Fibroblast of lung (primary cell): ENCODE measurements at regions not wholly inside any gene's neighbourhood (a gene's known extent, or its start where the extent isn't known, plus 50 kb on each side); places are given as distances from the start of the nearest gene placed in this dataset.

Source experiments
- DNase-seq, 2 donors: peaks; one replicate each; pipeline versions ENCODE4 v3.0.0 to v3.0.0-alpha.2; 2010; ENCODE audit warnings: low read depth in 2 of 2
- H2AFZ ChIP-seq: 2 replicates; pipeline ENCODE4 v1.5.1; 2012; ENCODE audit warnings: low read length, control low read depth, inconsistent platforms
- H3K27ac ChIP-seq: 2 replicates; pipeline ENCODE4 v1.5.1; 2011; ENCODE audit warnings: low read length, control low read depth; ENCODE audit not compliant: insufficient read depth
- H3K27me3 ChIP-seq: 2 replicates; pipeline ENCODE4 v1.5.1; 2011; ENCODE audit warnings: mild to moderate bottlenecking, low read length; ENCODE audit not compliant: control insufficient read depth, insufficient read depth
- H3K36me3 ChIP-seq: 2 replicates; pipeline ENCODE4 v1.5.1; 2011; ENCODE audit warnings: low read length; ENCODE audit not compliant: control insufficient read depth, insufficient read depth
- H3K4me1 ChIP-seq: 2 replicates; pipeline ENCODE4 v1.5.1; 2011; ENCODE audit warnings: low read length; ENCODE audit not compliant: control insufficient read depth, insufficient read depth; ENCODE audit errors: extremely low read depth
- H3K4me2 ChIP-seq: 2 replicates; pipeline ENCODE4 v1.5.1; 2011; ENCODE audit warnings: low read length, control low read depth; ENCODE audit not compliant: insufficient read depth; ENCODE audit errors: extremely low read depth
- H3K4me3 ChIP-seq, 4 experiments: fragments of 200-600 bp in 1 of 4; sonication (generic) in 1 of 4; replicated peaks in 1 of 4; 2 replicates each; pipeline ENCODE4 v1.5.1; 2011 to 2016; ENCODE audit warnings: low read length in 4 of 4, low read depth in 3 of 4, mild to moderate bottlenecking in 3 of 4, control low read depth in 2 of 4, inconsistent platforms in 1 of 4, mixed read lengths in 1 of 4; ENCODE audit not compliant: insufficient read depth in 1 of 4; ENCODE audit errors: control extremely low read depth in 1 of 4
- H3K79me2 ChIP-seq: 2 replicates; pipeline ENCODE4 v1.5.1; 2012; ENCODE audit warnings: mild to moderate bottlenecking, low read length, inconsistent platforms; ENCODE audit not compliant: control insufficient read depth, insufficient read depth
- H3K9ac ChIP-seq: 2 replicates; pipeline ENCODE4 v1.5.1; 2011; ENCODE audit warnings: mild to moderate bottlenecking, low read length, control low read depth; ENCODE audit not compliant: insufficient read depth
- H3K9me3 ChIP-seq: 2 replicates; pipeline ENCODE4 v1.5.1; 2012; ENCODE audit warnings: low read depth, low read length; ENCODE audit not compliant: control insufficient read depth, insufficient read depth
- H4K20me1 ChIP-seq: 2 replicates; pipeline ENCODE4 v1.5.1; 2011; ENCODE audit warnings: low read length; ENCODE audit not compliant: control insufficient read depth, insufficient read depth; ENCODE audit errors: extremely low read depth
- EZH2 ChIP-seq: IDR thresholded peaks from 2 replicates; pipeline ENCODE4 v1.5.1; 2012; ENCODE audit warnings: low read length, control low read depth, mild to moderate bottlenecking; ENCODE audit errors: missing control alignments
- TF ChIP-seq, protein P1 (sequence below), 2 donors: IDR thresholded peaks in 1 of 2; conservative IDR thresholded peaks in 1 of 2; 1 replicate in 1 of 2; 2 replicates in 1 of 2; pipeline ENCODE4 v1.5.1; 2011 to 2012; ENCODE audit warnings: low read length in 2 of 2, control low read depth in 1 of 2, inconsistent platforms in 1 of 2, low read depth in 1 of 2, mild to moderate bottlenecking in 1 of 2

DNA sequence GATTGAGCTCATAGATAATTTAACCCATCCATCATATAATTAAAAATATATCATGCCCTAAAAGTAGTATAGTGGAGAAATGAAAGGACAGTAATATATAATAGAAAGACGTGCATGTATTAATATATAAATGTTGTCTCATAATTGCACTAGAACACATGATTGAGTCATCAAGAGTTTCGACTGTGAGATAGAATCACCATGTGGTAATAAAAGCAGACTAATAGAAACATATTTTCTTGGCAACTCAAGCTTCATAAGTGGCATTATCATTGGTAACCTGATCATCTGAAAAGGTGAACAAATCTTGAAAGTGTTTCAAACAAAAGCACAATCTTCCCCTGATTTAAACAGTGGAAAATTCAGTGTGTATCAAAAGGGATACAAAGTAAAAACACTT is 188.8 kb downstream of the CYRIA start:
- H3K9me3 ChIP-seq: no peaks in the 10 kb centered on the region
- no peak overlapping the region for H3K4me2 ChIP-seq
- H4K20me1 ChIP-seq: no peaks in the 10 kb centered on the region
- no peaks in the 10 kb centered on the region for H3K4me1 ChIP-seq
- H3K4me3 ChIP-seq: no peak overlapping the region
- DNase-seq: no peak
- H3K27me3 ChIP-seq: no peaks in the 10 kb centered on the region
- no peak overlapping the region for H3K27ac ChIP-seq
- no peak overlapping the region for H2AFZ ChIP-seq
- H3K79me2 ChIP-seq: no peaks in the 10 kb centered on the region
- H3K9ac ChIP-seq: no peak overlapping the region
- H3K36me3 ChIP-seq: no peaks in the 10 kb centered on the region
- no peak for TF ChIP-seq EZH2
- TF ChIP-seq, protein P1, sequence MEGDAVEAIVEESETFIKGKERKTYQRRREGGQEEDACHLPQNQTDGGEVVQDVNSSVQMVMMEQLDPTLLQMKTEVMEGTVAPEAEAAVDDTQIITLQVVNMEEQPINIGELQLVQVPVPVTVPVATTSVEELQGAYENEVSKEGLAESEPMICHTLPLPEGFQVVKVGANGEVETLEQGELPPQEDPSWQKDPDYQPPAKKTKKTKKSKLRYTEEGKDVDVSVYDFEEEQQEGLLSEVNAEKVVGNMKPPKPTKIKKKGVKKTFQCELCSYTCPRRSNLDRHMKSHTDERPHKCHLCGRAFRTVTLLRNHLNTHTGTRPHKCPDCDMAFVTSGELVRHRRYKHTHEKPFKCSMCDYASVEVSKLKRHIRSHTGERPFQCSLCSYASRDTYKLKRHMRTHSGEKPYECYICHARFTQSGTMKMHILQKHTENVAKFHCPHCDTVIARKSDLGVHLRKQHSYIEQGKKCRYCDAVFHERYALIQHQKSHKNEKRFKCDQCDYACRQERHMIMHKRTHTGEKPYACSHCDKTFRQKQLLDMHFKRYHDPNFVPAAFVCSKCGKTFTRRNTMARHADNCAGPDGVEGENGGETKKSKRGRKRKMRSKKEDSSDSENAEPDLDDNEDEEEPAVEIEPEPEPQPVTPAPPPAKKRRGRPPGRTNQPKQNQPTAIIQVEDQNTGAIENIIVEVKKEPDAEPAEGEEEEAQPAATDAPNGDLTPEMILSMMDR (conservative IDR thresholded peaks at IDR 0.05 in 1 of 2, IDR thresholded peaks at IDR 0.05 in 1 of 2; ENCODE audit: low read depth in 1 of 2, low read length in 2 of 2): no peak

DNA sequence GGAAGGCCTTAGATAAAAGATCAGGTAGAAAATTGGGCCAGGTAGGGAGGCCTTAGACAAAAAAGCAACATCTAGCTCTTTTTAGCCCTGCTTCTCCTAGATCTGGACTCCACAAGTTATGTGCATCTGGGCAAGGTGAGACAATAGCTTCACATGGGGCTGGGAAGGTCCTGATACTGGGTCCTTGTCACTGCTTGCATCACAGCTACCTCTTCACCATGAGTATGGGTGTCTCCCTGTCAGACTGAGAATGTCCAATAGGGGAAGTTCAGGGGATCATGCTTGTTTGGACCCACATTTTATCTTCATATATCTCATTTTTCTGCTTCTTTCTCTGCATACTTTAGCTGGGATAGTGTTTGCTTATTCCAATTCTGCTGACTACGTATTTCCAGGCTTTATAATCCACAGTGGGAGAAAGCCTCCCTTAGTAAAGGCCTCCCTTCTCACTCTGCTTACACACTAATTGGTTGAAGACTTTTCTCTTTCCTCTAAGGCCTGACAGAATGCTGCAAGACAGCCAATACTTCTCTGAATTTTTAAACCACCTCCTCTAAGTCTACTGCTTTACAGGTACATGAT is 189.6 kb downstream of the CYRIA start:
- H3K9me3 ChIP-seq: no peaks in the 10 kb centered on the region
- no peak for TF ChIP-seq EZH2
- TF ChIP-seq, protein P1 (conservative IDR thresholded peaks at IDR 0.05 in 1 of 2, IDR thresholded peaks at IDR 0.05 in 1 of 2; ENCODE audit: low read depth in 1 of 2, low read length in 2 of 2): no peak
- H4K20me1 ChIP-seq: no peaks in the 10 kb centered on the region
- H3K79me2 ChIP-seq: no peaks in the 10 kb centered on the region
- H3K27ac ChIP-seq: no peak overlapping the region
- H2AFZ ChIP-seq: no peak overlapping the region
- H3K27me3 ChIP-seq: no peaks in the 10 kb centered on the region
- no peak overlapping the region for H3K4me3 ChIP-seq
- no peak overlapping the region for H3K4me2 ChIP-seq
- no peak for DNase-seq
- H3K4me1 ChIP-seq: no peaks in the 10 kb centered on the region
- no peak overlapping the region for H3K9ac ChIP-seq
- H3K36me3 ChIP-seq: no peaks in the 10 kb centered on the region

DNA sequence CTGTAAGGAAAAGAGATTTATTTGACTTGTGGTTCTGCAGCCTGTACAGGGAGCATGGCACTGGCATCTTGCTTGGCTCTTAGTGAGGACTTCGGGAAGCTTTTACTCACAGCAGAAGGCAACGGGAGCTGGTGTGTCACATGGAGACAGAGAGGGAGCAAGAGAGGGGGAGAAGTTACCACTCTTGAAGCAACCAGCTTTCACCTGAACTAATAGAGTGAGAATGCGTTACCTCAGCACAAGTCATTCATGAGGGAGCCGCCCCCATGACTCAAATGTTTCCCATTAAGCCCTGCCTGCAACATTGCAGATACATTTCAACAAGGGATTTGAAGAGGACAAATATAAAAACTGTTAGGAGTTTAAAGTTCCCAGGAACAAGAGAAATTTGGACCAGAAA is 190.0 kb downstream of the CYRIA start:
- no peak overlapping the region for H3K27ac ChIP-seq
- no peak overlapping the region for H2AFZ ChIP-seq
- TF ChIP-seq, protein P1 (conservative IDR thresholded peaks at IDR 0.05 in 1 of 2, IDR thresholded peaks at IDR 0.05 in 1 of 2; ENCODE audit: low read depth in 1 of 2, low read length in 2 of 2): no peak
- TF ChIP-seq EZH2: no peak
- no peaks in the 10 kb centered on the region for H3K4me1 ChIP-seq
- H4K20me1 ChIP-seq: no peaks in the 10 kb centered on the region
- no peak for DNase-seq
- no peaks in the 10 kb centered on the region for H3K9me3 ChIP-seq
- H3K4me2 ChIP-seq: no peak overlapping the region
- no peaks in the 10 kb centered on the region for H3K27me3 ChIP-seq
- no peak overlapping the region for H3K9ac ChIP-seq
- no peak overlapping the region for H3K4me3 ChIP-seq
- no peaks in the 10 kb centered on the region for H3K36me3 ChIP-seq
- no peaks in the 10 kb centered on the region for H3K79me2 ChIP-seq
